Osteoblast (primary cell): ENCODE measurements at regions not wholly inside any gene's neighbourhood (a gene's known extent, or its start where the extent isn't known, plus 50 kb on each side); places are given as distances from the start of the nearest gene placed in this dataset.

ENCODE experiments used
- DNase-seq: peaks from one replicate; pipeline ENCODE4 v3.0.0; 2011; ENCODE audit warnings: low spot score, mixed read lengths; ENCODE audit not compliant: insufficient read length; ENCODE audit errors: missing footprints
- H2AFZ ChIP-seq: 2 replicates; pipeline ENCODE4 v1.6.0; 2011; ENCODE audit warnings: mild to moderate bottlenecking, low read length
- H3K27ac ChIP-seq: 2 replicates; pipeline ENCODE4 v1.5.1; 2011; ENCODE audit warnings: mild to moderate bottlenecking, low read depth, low read length, moderate library complexity
- H3K27me3 ChIP-seq: 2 replicates; pipeline ENCODE4 v1.6.0; 2012; ENCODE audit warnings: mild to moderate bottlenecking, control low read depth, inconsistent platforms, low read length, moderate library complexity; ENCODE audit not compliant: insufficient read depth
- H3K36me3 ChIP-seq: 2 replicates; pipeline ENCODE4 v1.5.1; 2011; ENCODE audit warnings: mild to moderate bottlenecking, low read length, control low read depth, moderate library complexity; ENCODE audit not compliant: insufficient read depth
- H3K4me1 ChIP-seq: 2 replicates; pipeline ENCODE4 v1.5.1; 2011; ENCODE audit warnings: mild to moderate bottlenecking, low read length, control low read depth, moderate library complexity; ENCODE audit not compliant: insufficient read depth
- H3K4me2 ChIP-seq: 2 replicates; pipeline ENCODE4 v1.6.0; 2011; ENCODE audit warnings: mild to moderate bottlenecking, low read length; ENCODE audit not compliant: insufficient read depth
- H3K4me3 ChIP-seq: fragments of 200-600 bp; sonication (generic); 3 replicates; pipeline ENCODE4 v1.5.1; 2012; ENCODE audit warnings: mild to moderate bottlenecking, low read length, inconsistent platforms; ENCODE audit not compliant: insufficient read depth
- H3K79me2 ChIP-seq: 2 replicates; pipeline ENCODE4 v1.6.0; 2012; ENCODE audit warnings: mild to moderate bottlenecking, low read length, control low read depth, inconsistent platforms; ENCODE audit not compliant: insufficient read depth
- H3K9me3 ChIP-seq: 2 replicates; pipeline ENCODE4 v1.5.1; 2011; ENCODE audit warnings: low read depth, low read length, control low read depth
- H4K20me1 ChIP-seq: 2 replicates; pipeline ENCODE4 v1.6.0; 2012; ENCODE audit warnings: mild to moderate bottlenecking, low read length, control low read depth; ENCODE audit not compliant: insufficient read depth
- TF ChIP-seq, protein P1 (sequence below): IDR thresholded peaks from 2 replicates; pipeline ENCODE4 v1.5.1; 2011; ENCODE audit warnings: mild to moderate bottlenecking, low read depth, low read length, moderate library complexity; ENCODE audit errors: extremely low read depth

DNA sequence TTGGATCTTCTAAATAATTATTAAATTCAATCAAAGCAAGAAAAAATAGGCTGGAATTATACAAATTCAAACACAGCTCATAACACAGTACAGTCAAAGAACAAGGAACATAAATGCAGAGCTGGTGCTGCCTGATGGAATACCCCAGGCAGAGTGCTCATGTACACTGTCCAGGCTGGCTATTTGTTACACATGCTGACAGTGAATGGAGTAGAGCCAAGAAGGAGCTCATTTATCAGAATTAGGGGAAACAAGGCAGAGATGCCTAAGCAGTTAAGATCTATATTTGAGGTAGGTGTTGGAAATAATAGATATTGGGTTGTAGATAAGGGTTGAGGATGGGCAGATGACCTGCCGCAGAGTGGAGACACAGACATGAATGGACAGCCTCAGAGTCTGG lies 788.2 kb upstream of the ARPP21 start:
- Histone ChIP-seq H3K27me3 (no peaks in the 10 kb centered on the region), H2AFZ (no peak overlapping the region), H3K4me2 (no peak overlapping the region), H3K79me2 (no peaks in the 10 kb centered on the region), H3K4me1 (no peaks in the 10 kb centered on the region), H3K4me3 (no peak overlapping the region), H3K9me3 (no peaks in the 10 kb centered on the region), H4K20me1 (no peaks in the 10 kb centered on the region), H3K36me3 (no peaks in the 10 kb centered on the region), H3K27ac (no peak overlapping the region)
- TF ChIP-seq, protein P1, sequence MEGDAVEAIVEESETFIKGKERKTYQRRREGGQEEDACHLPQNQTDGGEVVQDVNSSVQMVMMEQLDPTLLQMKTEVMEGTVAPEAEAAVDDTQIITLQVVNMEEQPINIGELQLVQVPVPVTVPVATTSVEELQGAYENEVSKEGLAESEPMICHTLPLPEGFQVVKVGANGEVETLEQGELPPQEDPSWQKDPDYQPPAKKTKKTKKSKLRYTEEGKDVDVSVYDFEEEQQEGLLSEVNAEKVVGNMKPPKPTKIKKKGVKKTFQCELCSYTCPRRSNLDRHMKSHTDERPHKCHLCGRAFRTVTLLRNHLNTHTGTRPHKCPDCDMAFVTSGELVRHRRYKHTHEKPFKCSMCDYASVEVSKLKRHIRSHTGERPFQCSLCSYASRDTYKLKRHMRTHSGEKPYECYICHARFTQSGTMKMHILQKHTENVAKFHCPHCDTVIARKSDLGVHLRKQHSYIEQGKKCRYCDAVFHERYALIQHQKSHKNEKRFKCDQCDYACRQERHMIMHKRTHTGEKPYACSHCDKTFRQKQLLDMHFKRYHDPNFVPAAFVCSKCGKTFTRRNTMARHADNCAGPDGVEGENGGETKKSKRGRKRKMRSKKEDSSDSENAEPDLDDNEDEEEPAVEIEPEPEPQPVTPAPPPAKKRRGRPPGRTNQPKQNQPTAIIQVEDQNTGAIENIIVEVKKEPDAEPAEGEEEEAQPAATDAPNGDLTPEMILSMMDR: no peak
- no peak for DNase-seq

DNA sequence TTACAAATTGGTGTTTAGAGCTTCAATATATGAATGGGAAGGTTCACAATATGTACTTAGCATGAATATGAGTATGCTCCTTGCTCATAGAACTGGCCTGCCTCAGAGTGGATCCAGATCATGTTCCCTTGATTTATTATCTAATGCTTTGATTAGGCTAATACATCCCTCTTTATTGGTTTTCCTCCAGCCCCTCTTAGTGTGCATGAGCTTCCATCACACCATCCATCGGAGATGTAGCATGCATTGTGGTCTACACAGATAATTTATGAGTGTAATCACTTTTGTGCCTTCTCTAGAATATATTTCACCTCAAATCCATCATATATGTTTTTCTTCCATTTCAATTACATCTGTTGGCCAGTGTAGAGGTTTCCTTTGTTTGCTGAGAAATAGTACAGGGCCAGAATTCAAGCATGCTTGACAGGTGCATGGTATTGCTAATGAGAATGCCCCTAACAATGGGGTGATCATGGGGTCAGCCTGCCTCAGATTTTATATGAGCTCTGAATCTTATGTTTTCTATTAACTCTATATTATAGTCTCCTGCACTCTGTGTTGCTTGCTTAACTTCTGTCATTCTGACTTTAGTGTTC lies 786.4 kb upstream of the ARPP21 start:
- no peak overlapping the region for H3K4me2 ChIP-seq
- no peaks in the 10 kb centered on the region for H3K27me3 ChIP-seq
- no peak overlapping the region for H2AFZ ChIP-seq
- H3K79me2 ChIP-seq: no peaks in the 10 kb centered on the region
- H3K4me1 ChIP-seq: no peaks in the 10 kb centered on the region
- no peak overlapping the region for H3K4me3 ChIP-seq
- no peak overlapping the region for H3K27ac ChIP-seq
- H3K36me3 ChIP-seq: no peaks in the 10 kb centered on the region
- no peak for DNase-seq
- no peaks in the 10 kb centered on the region for H3K9me3 ChIP-seq
- TF ChIP-seq, protein P1: no peak
- H4K20me1 ChIP-seq: no peaks in the 10 kb centered on the region

DNA sequence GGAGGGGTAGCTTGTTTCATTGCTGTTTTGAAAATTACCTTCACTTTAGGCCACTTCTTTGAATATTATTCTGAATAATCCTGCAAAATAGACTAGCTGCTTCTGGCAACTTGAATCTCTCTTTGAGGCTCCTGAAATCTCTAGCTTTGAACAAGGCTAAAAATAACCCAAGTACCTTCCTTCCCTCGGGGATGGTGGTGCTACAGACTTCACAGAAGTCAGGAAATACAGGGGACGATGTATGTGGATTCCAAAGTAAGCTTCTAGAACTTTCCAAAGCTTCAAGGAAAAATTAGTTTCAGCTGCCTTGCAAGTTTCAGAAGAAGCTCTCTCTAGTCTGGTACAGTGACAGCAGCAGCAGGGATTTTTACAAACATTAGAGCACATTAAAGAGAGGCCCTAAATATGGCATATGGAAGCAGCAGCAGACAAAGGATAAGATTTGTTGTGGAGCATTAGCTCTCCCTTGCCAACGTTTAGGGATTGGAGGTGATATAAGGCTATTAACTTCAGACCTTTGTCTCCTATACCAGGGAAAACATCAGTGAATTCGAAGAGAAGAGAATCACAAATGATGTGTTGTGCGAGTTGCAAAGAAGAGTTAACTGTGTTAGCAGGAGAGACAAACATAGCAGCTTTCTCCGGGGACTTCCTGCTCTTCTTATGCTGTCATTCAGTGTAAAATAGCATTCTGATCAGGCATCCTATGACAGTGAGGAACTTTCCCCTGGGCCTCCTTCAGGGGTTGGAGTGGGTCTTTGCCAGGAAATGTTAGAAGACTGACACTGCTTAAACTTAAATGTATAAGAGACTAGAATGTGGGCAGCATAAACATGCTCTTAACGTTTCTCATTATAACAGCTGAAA lies 783.0 kb upstream of the ARPP21 start:
- TF ChIP-seq, protein P1: no peak
- Histone ChIP-seq H3K9me3 (no peaks in the 10 kb centered on the region), H3K4me3 (no peak overlapping the region), H3K79me2 (no peaks in the 10 kb centered on the region), H2AFZ (no peak overlapping the region), H3K27ac (no peak overlapping the region), H3K36me3 (no peaks in the 10 kb centered on the region), H3K4me1 (no peaks in the 10 kb centered on the region), H3K4me2 (no peak overlapping the region), H4K20me1 (no peaks in the 10 kb centered on the region), H3K27me3 (no peaks in the 10 kb centered on the region)
- DNase-seq: no peak

DNA sequence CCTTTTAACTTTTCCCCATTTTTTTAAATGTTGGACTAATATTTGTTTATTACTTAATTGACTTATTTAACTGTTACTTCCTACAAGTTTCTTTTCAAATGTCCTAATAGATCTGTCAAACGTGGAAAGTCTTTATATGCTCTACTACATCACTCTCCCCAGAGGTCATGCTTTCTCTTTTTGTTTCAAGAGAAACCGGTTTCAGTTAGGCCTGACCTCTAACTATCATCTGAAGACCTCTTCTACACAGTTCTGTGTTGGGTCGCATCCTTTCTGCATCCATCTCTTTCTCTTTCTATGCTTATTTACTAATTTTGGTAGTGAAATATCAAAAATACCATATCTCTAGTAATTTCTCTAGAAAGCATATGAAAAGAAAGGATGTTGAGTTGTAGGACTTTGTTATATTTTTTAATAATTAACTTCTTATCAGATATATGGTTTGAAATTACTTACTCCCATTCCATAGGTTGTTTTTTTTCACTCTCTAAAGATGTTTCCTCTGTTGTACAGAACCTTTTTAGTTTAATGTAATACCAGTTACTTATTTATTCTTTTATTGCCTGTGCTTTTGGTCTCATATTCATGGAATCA lies 781.2 kb upstream of the ARPP21 start:
- no peak overlapping the region for H3K4me3 ChIP-seq

More for the DNA sequence above, 781.2 kb upstream of the ARPP21 start:
- Histone ChIP-seq H3K36me3 (no peaks in the 10 kb centered on the region), H3K27me3 (no peaks in the 10 kb centered on the region), H2AFZ (no peak overlapping the region), H3K79me2 (no peaks in the 10 kb centered on the region), H3K27ac (no peak overlapping the region), H3K9me3 (no peaks in the 10 kb centered on the region), H3K4me1 (no peaks in the 10 kb centered on the region), H3K4me2 (no peak overlapping the region), H4K20me1 (no peaks in the 10 kb centered on the region)
- TF ChIP-seq, protein P1: no peak
- DNase-seq: no peak
